H9 (cell line): ENCODE measurements at regions not wholly inside any gene's neighbourhood (a gene's known extent, or its start where the extent isn't known, plus 50 kb on each side); places are given as distances from the start of the nearest gene placed in this dataset.

ENCODE experiments used
- DNase-seq: peaks from one replicate; pipeline ENCODE4 v3.0.0-alpha.2; 2017
- H2AFZ ChIP-seq: one replicate; pipeline ENCODE4 v1.6.1; 2013; ENCODE audit warnings: mild to moderate bottlenecking, low read length, control low read depth, moderate library complexity
- H2AK5ac ChIP-seq: 2 replicates; pipeline ENCODE4 v1.6.1; 2013; ENCODE audit warnings: low read length, control low read depth, mixed read lengths; ENCODE audit not compliant: insufficient read length
- H2BK120ac ChIP-seq: one replicate; pipeline ENCODE4 v1.6.1; 2013; ENCODE audit warnings: low read depth, mild to moderate bottlenecking, low read length, control low read depth, inconsistent platforms; ENCODE audit not compliant: poor library complexity, severe bottlenecking
- H2BK12ac ChIP-seq: 2 replicates; pipeline ENCODE4 v1.6.1; 2013; ENCODE audit warnings: low read length, control low read depth, mixed read lengths, low read depth; ENCODE audit not compliant: insufficient read length
- H2BK15ac ChIP-seq: 2 replicates; pipeline ENCODE4 v1.6.1; 2013; ENCODE audit warnings: low read depth, low read length, control low read depth
- H2BK20ac ChIP-seq: one replicate; pipeline ENCODE4 v1.6.1; 2013; ENCODE audit warnings: low read depth, mild to moderate bottlenecking, low read length, control low read depth, inconsistent platforms; ENCODE audit not compliant: poor library complexity, severe bottlenecking
- H2BK5ac ChIP-seq: 2 replicates; pipeline ENCODE4 v1.6.1; 2013; ENCODE audit warnings: low read length, control low read depth, mixed read lengths; ENCODE audit not compliant: insufficient read length
- H3K14ac ChIP-seq: 2 replicates; pipeline ENCODE4 v1.6.1; 2013; ENCODE audit warnings: low read length, control low read depth; ENCODE audit not compliant: insufficient read depth
- H3K18ac ChIP-seq: 2 replicates; pipeline ENCODE4 v1.6.1; 2013; ENCODE audit warnings: low read depth, mild to moderate bottlenecking, mixed read lengths, low read length, control low read depth; ENCODE audit not compliant: insufficient read length
- H3K23ac ChIP-seq: 2 replicates; pipeline ENCODE4 v1.6.1; 2013; ENCODE audit warnings: low read length, control low read depth, mixed read lengths, low read depth; ENCODE audit not compliant: insufficient read length
- H3K23me2 ChIP-seq: 2 replicates; pipeline ENCODE4 v1.6.1; 2013; ENCODE audit warnings: low read depth, mild to moderate bottlenecking, mixed read lengths, low read length, control low read depth; ENCODE audit not compliant: insufficient read length, poor library complexity, severe bottlenecking
- H3K27ac ChIP-seq: 2 replicates; pipeline ENCODE4 v1.5.1; 2013; ENCODE audit warnings: low read length, control low read depth, mixed read lengths, low read depth; ENCODE audit not compliant: insufficient read length
- H3K27me3 ChIP-seq: 2 replicates; pipeline ENCODE4 v1.6.1; 2013; ENCODE audit warnings: low read length, control low read depth, inconsistent platforms; ENCODE audit not compliant: insufficient read depth
- H3K4ac ChIP-seq: 2 replicates; pipeline ENCODE4 v1.6.1; 2013; ENCODE audit warnings: low read depth, mild to moderate bottlenecking, control low read depth, inconsistent platforms, low read length, moderate library complexity
- H3K4me1 ChIP-seq: 2 replicates; pipeline ENCODE4 v1.6.1; 2013; ENCODE audit warnings: low read length, control low read depth, inconsistent platforms; ENCODE audit not compliant: insufficient read depth
- H3K4me2 ChIP-seq: 2 replicates; pipeline ENCODE4 v1.6.1; 2013; ENCODE audit warnings: low read length, control low read depth, mixed read lengths; ENCODE audit not compliant: insufficient read length, insufficient read depth
- H3K56ac ChIP-seq: 2 replicates; pipeline ENCODE4 v1.6.1; 2013; ENCODE audit warnings: low read depth, mild to moderate bottlenecking, mixed read lengths, low read length, control low read depth; ENCODE audit not compliant: insufficient read length
- H3K79me1 ChIP-seq: 2 replicates; pipeline ENCODE4 v1.6.1; 2013; ENCODE audit warnings: low read depth, mild to moderate bottlenecking, moderate library complexity, low read length, control low read depth, inconsistent platforms; ENCODE audit not compliant: insufficient read depth, poor library complexity, severe bottlenecking
- H3K79me2 ChIP-seq: 2 replicates; pipeline ENCODE4 v1.6.1; 2013; ENCODE audit warnings: low read length, control low read depth, inconsistent platforms; ENCODE audit not compliant: insufficient read depth
- H3K9ac ChIP-seq: 2 replicates; pipeline ENCODE4 v1.6.1; 2013; ENCODE audit warnings: low read length, control low read depth, mixed read lengths; ENCODE audit not compliant: insufficient read length; ENCODE audit errors: extremely low read depth
- H3K9me3 ChIP-seq: one replicate; pipeline ENCODE4 v1.6.1; 2013; ENCODE audit warnings: low read depth, low read length, inconsistent platforms; ENCODE audit not compliant: control insufficient read depth
- H3T11ph ChIP-seq: one replicate; pipeline ENCODE4 v1.6.1; 2013; ENCODE audit warnings: mild to moderate bottlenecking, low read length, control low read depth, inconsistent platforms
- H4K20me1 ChIP-seq: one replicate; pipeline ENCODE4 v1.6.1; 2013; ENCODE audit not compliant: control insufficient read depth, insufficient read length, insufficient read depth
- H4K5ac ChIP-seq: 2 replicates; pipeline ENCODE4 v1.6.1; 2013; ENCODE audit warnings: low read depth, mild to moderate bottlenecking, mixed read lengths, low read length, control low read depth; ENCODE audit not compliant: insufficient read length
- H4K8ac ChIP-seq: replicated peaks from 2 replicates; pipeline ENCODE4 v1.6.1; 2013; ENCODE audit warnings: low read length, control low read depth, mixed read lengths, low read depth; ENCODE audit not compliant: insufficient read length
- H4K91ac ChIP-seq: 2 replicates; pipeline ENCODE4 v1.6.1; 2013; ENCODE audit warnings: low read depth, mild to moderate bottlenecking, moderate library complexity, mixed read lengths, low read length, control low read depth; ENCODE audit not compliant: insufficient read length
- H3K27ac Mint-ChIP-seq, 3 experiments: 2 replicates in 2 of 3; 3 replicates in 1 of 3; pipeline ENCODE4 v1.8.0; 2020 to 2021; ENCODE audit warnings: mixed read lengths in 3 of 3, mild to moderate bottlenecking in 1 of 3, moderate library complexity in 1 of 3
- H3K27me3 Mint-ChIP-seq: 2 replicates; pipeline ENCODE4 v1.8.0; 2021; ENCODE audit warnings: low read depth, mild to moderate bottlenecking, moderate library complexity, mixed read lengths
- H3K36me3 Mint-ChIP-seq, 3 experiments: 2 replicates in 2 of 3; 3 replicates in 1 of 3; pipeline ENCODE4 v1.8.0; 2020 to 2021; ENCODE audit warnings: low read depth in 3 of 3, mixed read lengths in 3 of 3; ENCODE audit not compliant: insufficient read depth in 1 of 3
- H3K4me1 Mint-ChIP-seq, 2 experiments: 2 replicates each; pipeline ENCODE4 v1.8.0; 2020; ENCODE audit warnings: mixed read lengths in 2 of 2
- H3K4me3 Mint-ChIP-seq, 2 experiments: 2 replicates in 1 of 2; 3 replicates in 1 of 2; pipeline ENCODE4 v1.8.0; 2020 to 2021; ENCODE audit warnings: mild to moderate bottlenecking in 2 of 2, mixed read lengths in 2 of 2, moderate library complexity in 1 of 2
- H3K9me3 Mint-ChIP-seq, 2 experiments: 2 replicates in 1 of 2; 3 replicates in 1 of 2; pipeline ENCODE4 v1.8.0; 2020; ENCODE audit warnings: mild to moderate bottlenecking in 2 of 2, mixed read lengths in 2 of 2, moderate library complexity in 1 of 2
- WGBS: extraction: QIAGEN DNeasy Blood & Tissue Kit; methylation state at CpG from one replicate; pipeline ENCODE4 v1.1.7; 2013; ENCODE audit warnings: missing lambda C conversion rate, low lambda C conversion rate, mixed read lengths; ENCODE audit not compliant: insufficient read length; ENCODE audit errors: extremely low coverage; 5-methylcytosine and 5-hydroxymethylcytosine counted together
- TF ChIP-seq, protein P1 (sequence below): fragments of 200-600 bp; sonication (generic); conservative IDR thresholded peaks from 3 replicates; pipeline ENCODE4 v1.8.0; 2021; ENCODE audit warnings: antibody characterized with exemption, mild to moderate bottlenecking

DNA sequence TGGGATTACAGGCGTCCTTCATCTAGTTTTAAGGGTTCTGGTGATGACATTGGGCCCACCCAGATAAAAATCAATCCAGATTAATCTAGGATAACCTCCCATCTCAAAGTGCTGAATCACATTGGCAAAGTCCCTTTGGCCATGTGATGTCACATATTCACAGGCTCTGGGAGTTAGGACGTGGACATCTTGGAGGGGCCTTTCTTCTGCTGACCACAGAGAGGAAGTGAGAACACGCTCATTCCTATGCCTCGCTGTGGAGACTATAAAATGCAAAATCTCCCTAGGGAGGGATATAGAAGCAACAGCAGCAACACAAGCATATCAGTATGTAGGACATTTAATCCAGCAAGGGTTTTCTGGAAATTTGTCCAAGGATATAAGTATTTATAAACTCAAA is 266.0 kb upstream of the PITRM1 start:
- TF ChIP-seq, protein P1, sequence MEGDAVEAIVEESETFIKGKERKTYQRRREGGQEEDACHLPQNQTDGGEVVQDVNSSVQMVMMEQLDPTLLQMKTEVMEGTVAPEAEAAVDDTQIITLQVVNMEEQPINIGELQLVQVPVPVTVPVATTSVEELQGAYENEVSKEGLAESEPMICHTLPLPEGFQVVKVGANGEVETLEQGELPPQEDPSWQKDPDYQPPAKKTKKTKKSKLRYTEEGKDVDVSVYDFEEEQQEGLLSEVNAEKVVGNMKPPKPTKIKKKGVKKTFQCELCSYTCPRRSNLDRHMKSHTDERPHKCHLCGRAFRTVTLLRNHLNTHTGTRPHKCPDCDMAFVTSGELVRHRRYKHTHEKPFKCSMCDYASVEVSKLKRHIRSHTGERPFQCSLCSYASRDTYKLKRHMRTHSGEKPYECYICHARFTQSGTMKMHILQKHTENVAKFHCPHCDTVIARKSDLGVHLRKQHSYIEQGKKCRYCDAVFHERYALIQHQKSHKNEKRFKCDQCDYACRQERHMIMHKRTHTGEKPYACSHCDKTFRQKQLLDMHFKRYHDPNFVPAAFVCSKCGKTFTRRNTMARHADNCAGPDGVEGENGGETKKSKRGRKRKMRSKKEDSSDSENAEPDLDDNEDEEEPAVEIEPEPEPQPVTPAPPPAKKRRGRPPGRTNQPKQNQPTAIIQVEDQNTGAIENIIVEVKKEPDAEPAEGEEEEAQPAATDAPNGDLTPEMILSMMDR = no peak
- Histone ChIP-seq H4K20me1 (no peaks in the 10 kb centered on the region), H2AFZ (no peak overlapping the region), H2BK20ac (no peak overlapping the region), H3K4me1 (no peaks in the 10 kb centered on the region), H3K79me2 (no peaks in the 10 kb centered on the region), H3K79me1 (no peaks in the 10 kb centered on the region), H4K91ac (no peak overlapping the region), H3T11ph (no peak overlapping the region), H4K5ac (no peak overlapping the region), H4K8ac (no peak overlapping the region), H2BK12ac (no peak overlapping the region), H3K14ac (no peak overlapping the region), H2BK120ac (no peak overlapping the region), H3K27ac (no peak overlapping the region), H3K18ac (no peak overlapping the region), H3K23me2 (no peaks in the 10 kb centered on the region), H3K27me3 (no peaks in the 10 kb centered on the region), H3K9ac (no peak overlapping the region), H3K23ac (no peak overlapping the region), H3K9me3 (no peaks in the 10 kb centered on the region), H3K4me2 (no peak overlapping the region), H2AK5ac (no peak overlapping the region), H3K4ac (no peak overlapping the region), H2BK5ac (no peak overlapping the region), H2BK15ac (no peak overlapping the region), H3K56ac (no peak overlapping the region)
- no CpG with 5 or more reads among the region's 4 CpGs for WGBS
- Mint-ChIP-seq H3K4me3 (no peak overlapping the region), H3K9me3 (peaks cover 6 to 23% of the 10 kb centered on the region in 2 experiments), H3K4me1 (peaks cover 0 to 4% of the 10 kb centered on the region in 2 experiments; a peak in 3 of 4 replicates), H3K27ac (no peak overlapping the region), H3K36me3 (peaks cover 3 to 8% (median 6%) of the 10 kb centered on the region in 3 experiments; a peak in 6 of 7 replicates), H3K27me3 (no peaks in the 10 kb centered on the region)
- no peak for DNase-seq
